H9 (cell line): ENCODE measurements at regions not wholly inside any gene's neighbourhood (a gene's known extent, or its start where the extent isn't known, plus 50 kb on each side); places are given as distances from the start of the nearest gene placed in this dataset.

Source experiments
- DNase-seq: peaks from one replicate; pipeline ENCODE4 v3.0.0-alpha.2; 2017
- H2AFZ ChIP-seq: one replicate; pipeline ENCODE4 v1.6.1; 2013; ENCODE audit warnings: mild to moderate bottlenecking, low read length, control low read depth, moderate library complexity
- H2AK5ac ChIP-seq: 2 replicates; pipeline ENCODE4 v1.6.1; 2013; ENCODE audit warnings: low read length, control low read depth, mixed read lengths; ENCODE audit not compliant: insufficient read length
- H2BK120ac ChIP-seq: one replicate; pipeline ENCODE4 v1.6.1; 2013; ENCODE audit warnings: low read depth, mild to moderate bottlenecking, low read length, control low read depth, inconsistent platforms; ENCODE audit not compliant: poor library complexity, severe bottlenecking
- H2BK12ac ChIP-seq: 2 replicates; pipeline ENCODE4 v1.6.1; 2013; ENCODE audit warnings: low read length, control low read depth, mixed read lengths, low read depth; ENCODE audit not compliant: insufficient read length
- H2BK15ac ChIP-seq: 2 replicates; pipeline ENCODE4 v1.6.1; 2013; ENCODE audit warnings: low read depth, low read length, control low read depth
- H2BK20ac ChIP-seq: one replicate; pipeline ENCODE4 v1.6.1; 2013; ENCODE audit warnings: low read depth, mild to moderate bottlenecking, low read length, control low read depth, inconsistent platforms; ENCODE audit not compliant: poor library complexity, severe bottlenecking
- H2BK5ac ChIP-seq: 2 replicates; pipeline ENCODE4 v1.6.1; 2013; ENCODE audit warnings: low read length, control low read depth, mixed read lengths; ENCODE audit not compliant: insufficient read length
- H3K14ac ChIP-seq: 2 replicates; pipeline ENCODE4 v1.6.1; 2013; ENCODE audit warnings: low read length, control low read depth; ENCODE audit not compliant: insufficient read depth
- H3K18ac ChIP-seq: 2 replicates; pipeline ENCODE4 v1.6.1; 2013; ENCODE audit warnings: low read depth, mild to moderate bottlenecking, mixed read lengths, low read length, control low read depth; ENCODE audit not compliant: insufficient read length
- H3K23ac ChIP-seq: 2 replicates; pipeline ENCODE4 v1.6.1; 2013; ENCODE audit warnings: low read length, control low read depth, mixed read lengths, low read depth; ENCODE audit not compliant: insufficient read length
- H3K23me2 ChIP-seq: 2 replicates; pipeline ENCODE4 v1.6.1; 2013; ENCODE audit warnings: low read depth, mild to moderate bottlenecking, mixed read lengths, low read length, control low read depth; ENCODE audit not compliant: insufficient read length, poor library complexity, severe bottlenecking
- H3K27ac ChIP-seq: 2 replicates; pipeline ENCODE4 v1.5.1; 2013; ENCODE audit warnings: low read length, control low read depth, mixed read lengths, low read depth; ENCODE audit not compliant: insufficient read length
- H3K27me3 ChIP-seq: 2 replicates; pipeline ENCODE4 v1.6.1; 2013; ENCODE audit warnings: low read length, control low read depth, inconsistent platforms; ENCODE audit not compliant: insufficient read depth
- H3K4ac ChIP-seq: 2 replicates; pipeline ENCODE4 v1.6.1; 2013; ENCODE audit warnings: low read depth, mild to moderate bottlenecking, control low read depth, inconsistent platforms, low read length, moderate library complexity
- H3K4me1 ChIP-seq: 2 replicates; pipeline ENCODE4 v1.6.1; 2013; ENCODE audit warnings: low read length, control low read depth, inconsistent platforms; ENCODE audit not compliant: insufficient read depth
- H3K4me2 ChIP-seq: 2 replicates; pipeline ENCODE4 v1.6.1; 2013; ENCODE audit warnings: low read length, control low read depth, mixed read lengths; ENCODE audit not compliant: insufficient read length, insufficient read depth
- H3K56ac ChIP-seq: 2 replicates; pipeline ENCODE4 v1.6.1; 2013; ENCODE audit warnings: low read depth, mild to moderate bottlenecking, mixed read lengths, low read length, control low read depth; ENCODE audit not compliant: insufficient read length
- H3K79me1 ChIP-seq: 2 replicates; pipeline ENCODE4 v1.6.1; 2013; ENCODE audit warnings: low read depth, mild to moderate bottlenecking, moderate library complexity, low read length, control low read depth, inconsistent platforms; ENCODE audit not compliant: insufficient read depth, poor library complexity, severe bottlenecking
- H3K79me2 ChIP-seq: 2 replicates; pipeline ENCODE4 v1.6.1; 2013; ENCODE audit warnings: low read length, control low read depth, inconsistent platforms; ENCODE audit not compliant: insufficient read depth
- H3K9ac ChIP-seq: 2 replicates; pipeline ENCODE4 v1.6.1; 2013; ENCODE audit warnings: low read length, control low read depth, mixed read lengths; ENCODE audit not compliant: insufficient read length; ENCODE audit errors: extremely low read depth
- H3K9me3 ChIP-seq: one replicate; pipeline ENCODE4 v1.6.1; 2013; ENCODE audit warnings: low read depth, low read length, inconsistent platforms; ENCODE audit not compliant: control insufficient read depth
- H3T11ph ChIP-seq: one replicate; pipeline ENCODE4 v1.6.1; 2013; ENCODE audit warnings: mild to moderate bottlenecking, low read length, control low read depth, inconsistent platforms
- H4K20me1 ChIP-seq: one replicate; pipeline ENCODE4 v1.6.1; 2013; ENCODE audit not compliant: control insufficient read depth, insufficient read length, insufficient read depth
- H4K5ac ChIP-seq: 2 replicates; pipeline ENCODE4 v1.6.1; 2013; ENCODE audit warnings: low read depth, mild to moderate bottlenecking, mixed read lengths, low read length, control low read depth; ENCODE audit not compliant: insufficient read length
- H4K8ac ChIP-seq: replicated peaks from 2 replicates; pipeline ENCODE4 v1.6.1; 2013; ENCODE audit warnings: low read length, control low read depth, mixed read lengths, low read depth; ENCODE audit not compliant: insufficient read length
- H4K91ac ChIP-seq: 2 replicates; pipeline ENCODE4 v1.6.1; 2013; ENCODE audit warnings: low read depth, mild to moderate bottlenecking, moderate library complexity, mixed read lengths, low read length, control low read depth; ENCODE audit not compliant: insufficient read length
- H3K27ac Mint-ChIP-seq, 3 experiments: 2 replicates in 2 of 3; 3 replicates in 1 of 3; pipeline ENCODE4 v1.8.0; 2020 to 2021; ENCODE audit warnings: mixed read lengths in 3 of 3, mild to moderate bottlenecking in 1 of 3, moderate library complexity in 1 of 3
- H3K27me3 Mint-ChIP-seq: 2 replicates; pipeline ENCODE4 v1.8.0; 2021; ENCODE audit warnings: low read depth, mild to moderate bottlenecking, moderate library complexity, mixed read lengths
- H3K36me3 Mint-ChIP-seq, 3 experiments: 2 replicates in 2 of 3; 3 replicates in 1 of 3; pipeline ENCODE4 v1.8.0; 2020 to 2021; ENCODE audit warnings: low read depth in 3 of 3, mixed read lengths in 3 of 3; ENCODE audit not compliant: insufficient read depth in 1 of 3
- H3K4me1 Mint-ChIP-seq, 2 experiments: 2 replicates each; pipeline ENCODE4 v1.8.0; 2020; ENCODE audit warnings: mixed read lengths in 2 of 2
- H3K4me3 Mint-ChIP-seq, 2 experiments: 2 replicates in 1 of 2; 3 replicates in 1 of 2; pipeline ENCODE4 v1.8.0; 2020 to 2021; ENCODE audit warnings: mild to moderate bottlenecking in 2 of 2, mixed read lengths in 2 of 2, moderate library complexity in 1 of 2
- H3K9me3 Mint-ChIP-seq, 2 experiments: 2 replicates in 1 of 2; 3 replicates in 1 of 2; pipeline ENCODE4 v1.8.0; 2020; ENCODE audit warnings: mild to moderate bottlenecking in 2 of 2, mixed read lengths in 2 of 2, moderate library complexity in 1 of 2
- CTCF ChIP-seq: fragments of 200-600 bp; sonication (generic); conservative IDR thresholded peaks from 3 replicates; pipeline ENCODE4 v1.8.0; 2021; ENCODE audit warnings: antibody characterized with exemption, mild to moderate bottlenecking
- WGBS: extraction: QIAGEN DNeasy Blood & Tissue Kit; methylation state at CpG from one replicate; pipeline ENCODE4 v1.1.7; 2013; ENCODE audit warnings: missing lambda C conversion rate, low lambda C conversion rate, mixed read lengths; ENCODE audit not compliant: insufficient read length; ENCODE audit errors: extremely low coverage; 5-methylcytosine and 5-hydroxymethylcytosine counted together

- no peak overlapping the region for H4K5ac ChIP-seq
- H3K27ac ChIP-seq = no peak overlapping the region
- H4K8ac ChIP-seq = no peak overlapping the region
- H3K4me1 ChIP-seq = no peaks in the 10 kb centered on the region
- no peak overlapping the region for H2BK120ac ChIP-seq
- H3K23me2 ChIP-seq = no peaks in the 10 kb centered on the region
- no peaks in the 10 kb centered on the region for H3K9me3 ChIP-seq
- H2BK5ac ChIP-seq = no peak overlapping the region
- no peaks in the 10 kb centered on the region for H4K20me1 ChIP-seq
- Mint-ChIP-seq H3K36me3 (peaks cover 0 to 3% (median 0%) of the 10 kb centered on the region in 3 experiments; a peak in 2 of 7 replicates), H3K4me3 (no peak overlapping the region), H3K27me3 (peaks cover 4% of the 10 kb centered on the region), H3K4me1 (peaks cover 2 to 14% of the 10 kb centered on the region in 2 experiments; a peak in 2 of 4 replicates), H3K27ac (peak overlapping the region in 1 of 3 experiments; percentile 49; a peak in 2 of 7 replicates), H3K9me3 (peaks cover 0 to 3% of the 10 kb centered on the region in 2 experiments; a peak in 2 of 5 replicates)
- no peak overlapping the region for H3K4me2 ChIP-seq
- no CpG with 5 or more reads among the region's 4 CpGs for WGBS
- no peak overlapping the region for H3K56ac ChIP-seq
- no peak overlapping the region for H3K9ac ChIP-seq
- no peak for DNase-seq
- H3K14ac ChIP-seq = no peak overlapping the region
- H2AFZ ChIP-seq = no peak overlapping the region
- H3K4ac ChIP-seq = no peak overlapping the region
- H4K91ac ChIP-seq = no peak overlapping the region
- no peak for TF ChIP-seq CTCF
- H2AK5ac ChIP-seq = no peak overlapping the region
- no peaks in the 10 kb centered on the region for H3K79me1 ChIP-seq
- no peak overlapping the region for H3K18ac ChIP-seq
- no peaks in the 10 kb centered on the region for H3K27me3 ChIP-seq
- H2BK15ac ChIP-seq = no peak overlapping the region
- no peak overlapping the region for H3T11ph ChIP-seq
- no peak overlapping the region for H3K23ac ChIP-seq
- no peak overlapping the region for H2BK12ac ChIP-seq
- H2BK20ac ChIP-seq = no peak overlapping the region
- no peaks in the 10 kb centered on the region for H3K79me2 ChIP-seq
Measured at GRCh38 chr2:2899826-2900225, 477.8 kb downstream of the EIPR1 start.
